Liver (tissue), 8 donors: ENCODE measurements at regions not wholly inside any gene's neighbourhood (a gene's known extent, or its start where the extent isn't known, plus 50 kb on each side); places are given as distances from the start of the nearest gene placed in this dataset.

Experiments
- DNase-seq: peaks from one replicate; pipeline ENCODE4 v3.0.0-alpha.2; 2017; ENCODE audit warnings: low spot score
- H3K27ac ChIP-seq, 2 donors: one replicate each; pipeline ENCODE4 v1.7.0; 2013; ENCODE audit warnings: inconsistent platforms in 2 of 2, low read length in 2 of 2, control low read depth in 1 of 2, low read depth in 1 of 2, mild to moderate bottlenecking in 1 of 2
- H3K27me3 ChIP-seq, 4 donors: one replicate each; pipeline versions ENCODE4 v1.6.1 to v1.7.0; 2013; ENCODE audit warnings: low read length in 3 of 4, inconsistent platforms in 1 of 4, mild to moderate bottlenecking in 1 of 4, moderate library complexity in 1 of 4; ENCODE audit not compliant: control insufficient read depth in 4 of 4, insufficient read depth in 4 of 4
- H3K36me3 ChIP-seq, 4 donors: one replicate each; pipeline versions ENCODE4 v1.6.1 to v1.7.0; 2013; ENCODE audit warnings: low read length in 3 of 4, mild to moderate bottlenecking in 3 of 4, low read depth in 1 of 4, moderate library complexity in 1 of 4; ENCODE audit not compliant: control insufficient read depth in 4 of 4, insufficient read depth in 3 of 4
- H3K4me1 ChIP-seq, 4 donors: one replicate each; pipeline versions ENCODE4 v1.6.1 to v1.7.0; 2013; ENCODE audit warnings: low read length in 3 of 4, mild to moderate bottlenecking in 3 of 4, moderate library complexity in 1 of 4; ENCODE audit not compliant: control insufficient read depth in 4 of 4, insufficient read depth in 4 of 4
- H3K4me3 ChIP-seq, 3 donors: one replicate each; pipeline versions ENCODE4 v1.6.1 to v1.7.0; 2013; ENCODE audit warnings: low read length in 3 of 3, control low read depth in 1 of 3, low read depth in 1 of 3, mild to moderate bottlenecking in 1 of 3
- H3K9ac ChIP-seq, 2 donors: one replicate each; pipeline ENCODE4 v1.7.0; 2013; ENCODE audit warnings: low read length in 2 of 2, mild to moderate bottlenecking in 2 of 2, moderate library complexity in 2 of 2, control low read depth in 1 of 2, low read depth in 1 of 2
- H3K9me3 ChIP-seq, 4 donors: one replicate each; pipeline versions ENCODE4 v1.6.1 to v1.7.0; 2013; ENCODE audit warnings: low read length in 3 of 4; ENCODE audit not compliant: control insufficient read depth in 4 of 4
- CTCF ChIP-seq: fragments of 150-350 bp; IDR thresholded peaks from 2 replicates; pipeline ENCODE4 v1.5.1; 2017; ENCODE audit warnings: improper control_type of control experiment, low read depth, low read length; ENCODE audit not compliant: missing input control
- EGR1 ChIP-seq, 2 donors: IDR thresholded peaks; 2 replicates each; pipeline ENCODE4 v1.6.1; 2016 to 2018; ENCODE audit warnings: antibody characterized with exemption in 2 of 2, low read depth in 2 of 2
- GABPA ChIP-seq, 2 donors: IDR thresholded peaks in 1 of 2; conservative IDR thresholded peaks in 1 of 2; 2 replicates each; pipeline ENCODE4 v1.6.1; 2016; ENCODE audit warnings: antibody characterized with exemption in 2 of 2, mild to moderate bottlenecking in 1 of 2, moderate library complexity in 1 of 2
- HNF4A ChIP-seq, 2 donors: conservative IDR thresholded peaks; 2 replicates each; pipeline ENCODE4 v1.6.1; 2016; ENCODE audit warnings: antibody characterized with exemption in 2 of 2, mild to moderate bottlenecking in 2 of 2
- JUND ChIP-seq, 2 donors: IDR thresholded peaks; 2 replicates each; pipeline ENCODE4 v1.6.1; 2016; ENCODE audit warnings: antibody characterized with exemption in 2 of 2
- REST ChIP-seq: IDR thresholded peaks from 2 replicates; pipeline ENCODE4 v1.6.1; 2016; ENCODE audit warnings: antibody characterized with exemption, mild to moderate bottlenecking
- TAF1 ChIP-seq: conservative IDR thresholded peaks from 2 replicates; pipeline ENCODE4 v1.6.1; 2016; ENCODE audit warnings: antibody characterized with exemption, mild to moderate bottlenecking
- YY1 ChIP-seq: IDR thresholded peaks from 2 replicates; pipeline ENCODE4 v1.6.1; 2016; ENCODE audit warnings: antibody characterized with exemption, mild to moderate bottlenecking
- ZBTB33 ChIP-seq: IDR thresholded peaks from 2 replicates; pipeline ENCODE4 v1.6.1; 2016; ENCODE audit warnings: antibody characterized with exemption
- WGBS: extraction: QIAGEN DNeasy Blood & Tissue Kit; methylation state at CpG from one replicate; pipeline ENCODE4 v1.1.7; 2013; 5-methylcytosine and 5-hydroxymethylcytosine counted together
- TF ChIP-seq, protein P1 (sequence below): IDR thresholded peaks from 2 replicates; pipeline ENCODE4 v1.6.1; 2016; ENCODE audit warnings: antibody characterized with exemption
- donor health status: healthy.
- donor health status: healthy.
- donor health status: healthy.
- donor health status: healthy.
- donor health status: healthy.

DNA sequence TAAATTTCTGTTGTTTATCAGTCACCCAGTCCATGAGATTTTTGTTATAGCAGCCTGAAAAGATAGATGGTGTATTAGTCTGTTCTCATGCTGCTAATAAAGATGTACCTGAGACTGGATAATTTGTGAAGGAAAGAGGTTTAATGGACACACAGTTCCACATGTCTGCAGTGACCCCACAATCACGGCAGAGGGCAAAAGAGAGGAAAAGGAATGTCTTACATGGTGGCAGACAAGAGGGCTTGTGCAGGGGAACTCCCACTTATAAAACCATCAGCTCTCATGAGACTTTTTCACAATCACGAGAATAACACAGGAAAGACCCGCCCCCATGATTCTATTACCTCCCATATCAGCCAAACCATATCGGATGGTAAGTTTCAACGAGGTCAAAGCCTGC, 309.2 kb downstream of the LIG4 start (continued):
- TF ChIP-seq REST (no peak), YY1 (no peak), TAF1 (no peak), HNF4A (conservative IDR thresholded peaks at IDR 0.05) (no peak)

DNA sequence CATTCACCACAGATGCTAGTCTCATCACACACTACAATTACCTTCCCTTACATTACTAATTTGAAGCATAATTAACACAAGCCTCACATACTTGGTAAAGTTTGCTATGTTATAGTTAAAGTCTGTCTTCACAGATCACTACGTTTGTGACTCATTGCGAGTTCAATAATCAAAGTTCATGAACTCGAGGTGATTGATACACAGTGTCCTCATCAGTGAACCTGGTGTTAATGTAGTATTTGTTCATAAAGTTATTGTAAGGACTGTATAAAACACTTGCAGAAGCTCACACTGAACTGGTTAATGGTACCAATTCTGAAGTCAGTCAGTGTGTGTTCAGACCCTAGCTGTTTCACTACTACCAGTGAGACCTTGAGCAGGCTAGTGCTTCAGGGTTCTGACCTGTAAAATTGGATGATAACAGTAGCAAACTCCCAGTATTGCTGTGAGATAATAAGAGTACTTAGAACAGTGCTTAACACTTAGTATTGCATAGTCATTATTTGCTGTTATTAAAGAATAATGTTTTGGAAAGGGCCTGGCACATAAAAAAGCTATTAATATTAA, 313.3 kb downstream of the LIG4 start:
- Histone ChIP-seq H3K4me3 (no peak overlapping the region), H3K4me1 (no peaks in the 10 kb centered on the region), H3K27ac (no peak overlapping the region), H3K27me3 (no peaks in the 10 kb centered on the region), H3K9ac (no peak overlapping the region), H3K9me3 (no peaks in the 10 kb centered on the region), H3K36me3 (no peaks in the 10 kb centered on the region)
- TF ChIP-seq EGR1 (IDR thresholded peaks at IDR 0.05; ENCODE audit: low read depth in 2 of 2), result no peak
- no peak for TF ChIP-seq ZBTB33
- TF ChIP-seq CTCF, result no peak
- 52% methylated on average over 3 of the region's 3 CpGs for WGBS
- no peak for DNase-seq

DNA sequence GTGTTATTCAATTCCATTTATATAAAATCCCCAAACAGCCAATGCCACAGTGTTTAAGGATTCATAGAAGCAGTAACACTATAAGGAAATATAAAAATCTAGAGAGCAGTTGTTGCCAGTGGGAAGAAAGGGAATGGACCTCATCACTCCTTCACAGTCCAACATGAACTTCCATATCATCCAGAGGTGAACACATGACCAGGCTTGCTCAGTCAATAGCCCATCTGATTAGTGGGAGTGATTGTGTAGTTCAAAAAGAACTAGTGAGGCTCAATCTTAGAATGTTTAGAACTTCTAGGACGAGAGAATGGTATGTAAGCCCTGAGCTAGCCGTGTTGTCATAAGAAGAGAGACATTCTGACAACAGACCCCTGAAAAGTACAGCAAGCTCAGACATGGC, 314.1 kb downstream of the LIG4 start:
- no peak overlapping the region for H3K27ac ChIP-seq
- no peaks in the 10 kb centered on the region for H3K36me3 ChIP-seq
- 72% methylated on average over 2 of the region's 2 CpGs for WGBS
- H3K9ac ChIP-seq, result no peak overlapping the region
- no peaks in the 10 kb centered on the region for H3K4me1 ChIP-seq
- DNase-seq, result no peak
- TF ChIP-seq, protein P1, sequence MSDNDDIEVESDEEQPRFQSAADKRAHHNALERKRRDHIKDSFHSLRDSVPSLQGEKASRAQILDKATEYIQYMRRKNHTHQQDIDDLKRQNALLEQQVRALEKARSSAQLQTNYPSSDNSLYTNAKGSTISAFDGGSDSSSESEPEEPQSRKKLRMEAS, result no peak
- TF ChIP-seq GABPA (IDR thresholded peaks at IDR 0.05 in 1 of 2, conservative IDR thresholded peaks at IDR 0.05 in 1 of 2) (no peak), CTCF (no peak), YY1 (no peak), EGR1 (IDR thresholded peaks at IDR 0.05; ENCODE audit: low read depth in 2 of 2) (no peak), JUND (IDR thresholded peaks at IDR 0.05) (no peak), HNF4A (conservative IDR thresholded peaks at IDR 0.05) (no peak)
- no peaks in the 10 kb centered on the region for H3K9me3 ChIP-seq
- H3K4me3 ChIP-seq, result no peak overlapping the region
- no peaks in the 10 kb centered on the region for H3K27me3 ChIP-seq
